Fibroblast of lung (primary cell): ENCODE measurements at regions not wholly inside any gene's neighbourhood (a gene's known extent, or its start where the extent isn't known, plus 50 kb on each side); places are given as distances from the start of the nearest gene placed in this dataset.

ENCODE experiments used
- CTCF ChIP-seq, 2 donors: IDR thresholded peaks in 1 of 2; conservative IDR thresholded peaks in 1 of 2; 1 replicate in 1 of 2; 2 replicates in 1 of 2; pipeline ENCODE4 v1.5.1; 2011 to 2012; ENCODE audit warnings: low read length in 2 of 2, control low read depth in 1 of 2, inconsistent platforms in 1 of 2, low read depth in 1 of 2, mild to moderate bottlenecking in 1 of 2
- EZH2 ChIP-seq: IDR thresholded peaks from 2 replicates; pipeline ENCODE4 v1.5.1; 2012; ENCODE audit warnings: low read length, control low read depth, mild to moderate bottlenecking; ENCODE audit errors: missing control alignments

GRCh38 chr6:71465096-71465495, 176.5 kb downstream of the OGFRL1 start:
- TF ChIP-seq EZH2 (no peak), CTCF (conservative IDR thresholded peaks at IDR 0.05 in 1 of 2, IDR thresholded peaks at IDR 0.05 in 1 of 2; ENCODE audit: low read depth in 1 of 2, low read length in 2 of 2) (no peak)
